ENCODE measurements at regions not wholly inside any gene's neighbourhood (a gene's known extent, or its start where the extent isn't known, plus 50 kb on each side); places are given as distances from the start of the nearest gene placed in this dataset.

- Histone ChIP-seq H3K4me1 (peaks cover 0 to 7% (median 3%) of the 10 kb centered on the region in 3 donors), H3K9me3 (no peaks in the 10 kb centered on the region), H3K27me3 (no peaks in the 10 kb centered on the region), H3K27ac (no peak overlapping the region), H3K4me3 (no peak overlapping the region), H3K36me3 (no peaks in the 10 kb centered on the region)
- 80 to 97% methylated on average over 4 of the region's 4 CpGs for WGBS, 2 donors
- TF ChIP-seq POLR2A (IDR thresholded peaks at IDR 0.05), result no peak
- TF ChIP-seq, protein P1, sequence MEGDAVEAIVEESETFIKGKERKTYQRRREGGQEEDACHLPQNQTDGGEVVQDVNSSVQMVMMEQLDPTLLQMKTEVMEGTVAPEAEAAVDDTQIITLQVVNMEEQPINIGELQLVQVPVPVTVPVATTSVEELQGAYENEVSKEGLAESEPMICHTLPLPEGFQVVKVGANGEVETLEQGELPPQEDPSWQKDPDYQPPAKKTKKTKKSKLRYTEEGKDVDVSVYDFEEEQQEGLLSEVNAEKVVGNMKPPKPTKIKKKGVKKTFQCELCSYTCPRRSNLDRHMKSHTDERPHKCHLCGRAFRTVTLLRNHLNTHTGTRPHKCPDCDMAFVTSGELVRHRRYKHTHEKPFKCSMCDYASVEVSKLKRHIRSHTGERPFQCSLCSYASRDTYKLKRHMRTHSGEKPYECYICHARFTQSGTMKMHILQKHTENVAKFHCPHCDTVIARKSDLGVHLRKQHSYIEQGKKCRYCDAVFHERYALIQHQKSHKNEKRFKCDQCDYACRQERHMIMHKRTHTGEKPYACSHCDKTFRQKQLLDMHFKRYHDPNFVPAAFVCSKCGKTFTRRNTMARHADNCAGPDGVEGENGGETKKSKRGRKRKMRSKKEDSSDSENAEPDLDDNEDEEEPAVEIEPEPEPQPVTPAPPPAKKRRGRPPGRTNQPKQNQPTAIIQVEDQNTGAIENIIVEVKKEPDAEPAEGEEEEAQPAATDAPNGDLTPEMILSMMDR (IDR thresholded peaks at IDR 0.05), result no peak
- no peak for DNase-seq
- intact Hi-C loops (cut with DNase I), result no loop called here
These were observed 379.2 kb upstream of the NFE2L3 start for GRCh38 chr7:25772802-25773201.

DNA sequence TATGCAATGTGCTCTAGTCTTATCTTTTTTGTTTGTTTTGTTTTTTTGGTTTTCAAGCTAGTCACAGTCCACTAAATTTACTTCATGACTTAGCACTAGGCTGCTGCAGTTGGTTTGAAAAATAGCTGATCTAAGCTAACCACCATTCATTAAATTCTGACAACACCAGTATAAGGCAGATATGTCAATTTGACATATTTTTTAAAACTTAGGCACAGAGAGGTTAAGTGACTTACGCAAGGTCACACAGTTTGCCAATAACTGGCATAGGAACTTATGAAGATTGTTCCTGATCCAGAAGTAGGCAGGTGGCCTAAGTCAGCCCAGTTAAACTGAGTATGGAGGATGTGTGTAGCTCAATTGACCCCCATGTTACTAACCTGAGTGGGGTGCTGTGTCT is 377.3 kb upstream of the NFE2L3 start:
- no peak overlapping the region for H3K4me3 ChIP-seq
- no peak overlapping the region for H3K27ac ChIP-seq
- DNase-seq, result no peak
- intact Hi-C loops (cut with DNase I), result no loop called here
- H3K27me3 ChIP-seq, result no peaks in the 10 kb centered on the region
- H3K36me3 ChIP-seq, result no peaks in the 10 kb centered on the region
- H3K4me1 ChIP-seq, result peaks cover 0 to 7% (median 3%) of the 10 kb centered on the region in 3 donors
- TF ChIP-seq POLR2A (IDR thresholded peaks at IDR 0.05), result no peak
- TF ChIP-seq, protein P1 (IDR thresholded peaks at IDR 0.05), result no peak
- WGBS, 2 donors, result 87 to 100% methylated on average over 1 of the region's 1 CpG
- no peaks in the 10 kb centered on the region for H3K9me3 ChIP-seq

DNA sequence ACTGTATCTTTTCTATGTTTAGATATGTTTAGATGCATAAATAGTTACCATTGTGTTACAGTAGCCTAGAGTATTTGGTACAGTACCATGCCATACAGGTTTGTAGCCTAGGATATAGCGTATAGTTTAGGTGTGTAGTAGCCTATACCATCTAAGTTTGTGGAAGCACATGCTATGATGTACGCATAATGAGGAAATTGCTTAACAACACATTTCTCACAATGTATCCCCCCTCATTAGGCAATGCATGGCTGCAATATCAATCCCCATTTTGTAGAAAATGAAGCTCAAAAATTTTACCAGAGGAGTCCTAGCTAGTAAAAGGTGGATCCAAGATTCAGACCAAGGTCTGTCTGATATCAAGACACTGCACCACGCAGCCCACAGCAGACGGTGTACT is 376.4 kb upstream of the NFE2L3 start:
- intact Hi-C loops (cut with DNase I), result no loop called here
- DNase-seq, result no peak
- Histone ChIP-seq H3K4me1 (peaks cover 0 to 3% (median 2%) of the 10 kb centered on the region in 3 donors), H3K27me3 (no peaks in the 10 kb centered on the region), H3K36me3 (no peaks in the 10 kb centered on the region), H3K4me3 (no peak overlapping the region), H3K27ac (no peak overlapping the region), H3K9me3 (no peaks in the 10 kb centered on the region)
- 84% methylated on average over 4 of the region's 4 CpGs for WGBS, 2 donors
- TF ChIP-seq, protein P1 (IDR thresholded peaks at IDR 0.05), result no peak
- TF ChIP-seq POLR2A (IDR thresholded peaks at IDR 0.05), result no peak

GRCh38 chr7:25775999-25776743 is 375.8 kb upstream of the NFE2L3 start:
- no peaks in the 10 kb centered on the region for H3K36me3 ChIP-seq
- H3K4me3 ChIP-seq, result no peak overlapping the region
- no peak for DNase-seq
- H3K9me3 ChIP-seq, result no peaks in the 10 kb centered on the region
- WGBS, 2 donors, result 65 to 68% methylated on average over 3 of the region's 3 CpGs
- intact Hi-C loops (cut with DNase I), result no loop called here
- H3K4me1 ChIP-seq, result peaks cover 0 to 3% (median 0%) of the 10 kb centered on the region in 3 donors
- TF ChIP-seq POLR2A (IDR thresholded peaks at IDR 0.05), result no peak
- TF ChIP-seq, protein P1 (IDR thresholded peaks at IDR 0.05), result no peak
- H3K27me3 ChIP-seq, result no peaks in the 10 kb centered on the region
- H3K27ac ChIP-seq, result peak overlapping the region in 3 of 4 donors; percentile 9 to 62 (median 19)

GRCh38 chr7:25776744-25777123 is 375.3 kb upstream of the NFE2L3 start:
- peaks cover 0 to 3% (median 0%) of the 10 kb centered on the region in 3 donors for H3K4me1 ChIP-seq
- no peaks in the 10 kb centered on the region for H3K9me3 ChIP-seq
- H3K4me3 ChIP-seq, result no peak overlapping the region
- H3K36me3 ChIP-seq, result no peaks in the 10 kb centered on the region
- H3K27me3 ChIP-seq, result no peaks in the 10 kb centered on the region
- TF ChIP-seq, protein P1 (IDR thresholded peaks at IDR 0.05), result no peak
- TF ChIP-seq POLR2A (IDR thresholded peaks at IDR 0.05), result no peak
- intact Hi-C loops (cut with DNase I), result no loop called here
- DNase-seq, result no peak
- 73 to 95% methylated on average over 1 of the region's 1 CpG for WGBS, 2 donors
- peak overlapping the region in 2 of 4 donors; percentile 9 to 19 for H3K27ac ChIP-seq
